NCI-H774 (cell line): ENCODE measurements at regions not wholly inside any gene's neighbourhood (a gene's known extent, or its start where the extent isn't known, plus 50 kb on each side); places are given as distances from the start of the nearest gene placed in this dataset.

Experiments used
- DNase-seq: peaks from one replicate; lab custom pipeline; 2025; lab: John Stamatoyannopoulos, UW

GRCh38 chr4:107317611-107318010 lies 281.5 kb upstream of the DKK2 start:
- DNase-seq: no peak

DNA sequence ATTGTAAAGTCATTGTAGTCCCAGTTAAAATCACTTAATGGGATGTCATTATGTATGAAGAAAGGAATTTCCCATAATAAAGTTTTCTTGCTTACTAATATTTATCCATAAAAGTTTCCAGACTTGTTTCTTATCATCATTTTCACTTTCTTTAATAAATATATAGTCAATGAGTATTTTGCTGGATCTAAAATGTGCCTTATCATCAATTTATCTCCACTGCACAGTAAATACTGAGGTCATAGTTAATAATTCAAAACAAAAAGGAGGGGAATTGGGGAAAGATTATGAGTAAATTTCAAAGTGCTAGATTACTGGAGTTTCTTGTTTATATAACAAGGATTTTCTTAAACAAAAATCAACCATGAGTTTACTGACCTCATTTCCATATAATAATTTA lies 279.5 kb upstream of the DKK2 start:
- no peak for DNase-seq

DNA sequence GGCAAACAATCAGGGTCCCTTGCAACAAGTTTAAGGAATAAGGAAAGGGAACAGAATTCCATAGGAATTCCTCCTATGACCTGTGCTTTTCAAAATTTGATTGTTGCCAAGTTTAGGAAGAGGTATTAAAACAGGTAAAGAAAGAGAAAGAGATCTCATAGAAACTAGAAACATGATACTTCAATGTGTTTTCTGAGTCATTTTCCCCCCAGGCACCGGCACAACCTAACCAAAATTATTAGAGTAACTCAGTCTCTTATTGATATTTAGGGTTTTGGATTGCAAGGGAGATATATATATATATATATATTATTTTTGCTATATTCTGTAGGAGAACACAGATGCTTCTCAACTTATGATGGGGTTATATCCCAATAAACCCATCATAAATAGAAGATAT lies 278.0 kb upstream of the DKK2 start:
- no peak for DNase-seq

DNA sequence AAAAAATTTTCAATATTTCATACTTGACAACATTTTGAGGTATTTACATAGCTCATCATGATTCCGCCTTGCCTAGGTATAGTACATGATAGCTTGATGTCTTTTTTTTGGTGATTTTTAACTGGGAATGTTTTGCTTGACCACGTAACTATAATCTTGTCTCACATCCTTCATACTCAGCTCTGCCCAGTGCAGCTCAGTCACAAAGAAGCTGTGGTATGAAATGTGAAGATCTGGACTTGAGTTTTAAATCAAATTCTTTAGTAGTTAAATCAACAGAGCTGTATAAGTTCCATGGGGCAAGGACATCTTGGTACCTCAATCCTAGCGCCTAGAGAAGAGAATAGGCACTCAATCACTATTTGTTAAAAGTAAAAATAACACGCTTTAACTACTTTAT lies 276.3 kb upstream of the DKK2 start:
- DNase-seq: no peak

GRCh38 chr4:107304699-107305286 lies 268.7 kb upstream of the DKK2 start:
- no peak for DNase-seq

DNA sequence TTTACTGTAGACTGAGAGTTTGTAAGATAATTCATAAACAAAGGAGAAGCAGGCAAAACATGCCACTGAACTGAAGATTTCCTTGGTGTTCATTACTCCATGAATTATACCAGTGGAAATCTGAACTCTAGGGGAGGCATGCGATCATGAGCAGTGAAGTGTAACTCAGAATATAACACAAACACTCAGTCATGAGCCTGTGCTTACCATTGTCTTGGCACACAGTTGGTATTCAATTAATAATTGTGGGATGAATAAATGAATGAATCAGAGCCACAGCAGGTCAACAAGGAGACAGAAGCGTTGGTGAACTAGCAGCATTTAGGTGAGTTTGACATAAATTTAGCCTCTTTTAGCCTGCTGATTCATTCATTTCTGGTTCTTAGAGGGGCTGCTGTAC lies 263.5 kb upstream of the DKK2 start:
- no peak for DNase-seq

- DNase-seq: no peak
Measured at GRCh38 chr4:107292979-107293378, 256.9 kb upstream of the DKK2 start.

DNA sequence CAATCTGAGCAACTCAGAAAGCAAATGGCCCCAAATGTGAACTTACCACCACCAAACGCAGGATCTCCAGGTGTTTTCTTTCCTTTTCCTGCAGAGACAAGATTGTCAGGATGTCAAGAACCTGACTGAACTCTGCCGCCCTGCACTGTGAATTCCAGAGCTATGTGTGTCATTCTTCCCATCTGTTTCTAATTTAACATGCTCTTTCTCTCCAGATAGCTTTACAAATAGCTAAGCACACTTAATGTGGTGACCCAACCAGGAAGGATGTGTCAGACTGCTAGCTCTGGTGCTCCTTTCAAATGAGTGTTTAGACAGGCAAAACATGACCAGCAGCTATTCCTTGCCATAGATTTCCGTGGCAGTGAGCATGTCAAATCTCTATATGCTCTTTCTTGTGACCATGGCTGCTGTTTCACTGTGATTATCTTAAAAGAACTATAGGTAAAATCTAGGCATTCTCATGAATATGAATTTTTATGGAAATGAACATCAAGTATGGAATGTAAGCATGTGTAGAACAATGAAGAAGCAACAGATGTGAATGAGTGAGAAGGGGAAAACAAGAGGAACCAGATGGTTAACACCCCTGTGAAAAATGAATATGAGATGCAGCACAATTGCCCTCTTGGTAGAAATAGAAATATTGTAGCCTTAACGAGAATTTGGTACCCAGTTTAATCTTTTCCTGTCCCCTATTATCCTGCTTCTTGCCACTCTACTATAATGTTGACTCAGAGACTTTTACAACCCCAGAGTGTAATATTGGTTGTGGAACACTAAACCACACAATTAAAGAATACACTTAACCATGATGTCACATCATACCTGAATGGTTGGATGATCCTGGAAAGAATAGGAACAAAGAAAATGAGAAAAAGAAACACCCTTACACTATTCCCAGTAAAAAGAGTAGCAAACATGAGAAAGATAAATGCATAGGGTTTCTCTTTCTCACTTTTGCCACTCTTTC lies 247.8 kb upstream of the DKK2 start:
- no peak for DNase-seq

- DNase-seq: no peak
Measured at GRCh38 chr4:107279733-107280132, 243.6 kb upstream of the DKK2 start.

DNA sequence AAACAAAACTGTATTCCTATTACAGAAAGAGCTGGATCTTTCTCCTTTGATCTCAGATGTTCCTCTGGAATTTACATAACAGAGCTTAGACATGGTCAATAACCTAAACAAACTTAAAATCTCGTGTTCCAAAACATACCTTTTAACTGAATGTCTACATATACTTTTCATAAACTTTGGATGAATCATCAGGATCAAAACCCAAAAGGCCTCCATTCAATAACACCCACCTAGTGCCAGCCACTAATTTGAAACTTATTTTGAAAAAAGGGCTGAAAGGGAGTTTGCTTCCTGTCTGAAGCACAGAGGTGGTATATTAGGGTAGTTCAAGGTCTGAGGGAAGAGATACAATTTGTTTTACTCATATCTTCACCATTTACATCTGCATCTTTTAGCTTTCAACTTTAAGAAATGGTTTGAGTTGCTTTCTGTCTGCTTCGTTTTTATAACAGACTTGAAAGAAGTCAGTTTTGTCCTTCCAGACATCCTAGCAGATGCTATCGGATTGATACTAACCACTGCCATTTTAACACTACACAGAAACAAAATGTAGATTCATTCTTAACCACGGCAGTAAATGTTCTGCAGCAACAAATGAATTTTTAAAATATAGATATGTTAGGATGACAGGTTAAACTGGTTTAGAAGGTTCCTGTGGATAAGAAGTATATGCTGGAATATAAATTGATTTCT lies 242.8 kb upstream of the DKK2 start:
- DNase-seq: no peak

DNA sequence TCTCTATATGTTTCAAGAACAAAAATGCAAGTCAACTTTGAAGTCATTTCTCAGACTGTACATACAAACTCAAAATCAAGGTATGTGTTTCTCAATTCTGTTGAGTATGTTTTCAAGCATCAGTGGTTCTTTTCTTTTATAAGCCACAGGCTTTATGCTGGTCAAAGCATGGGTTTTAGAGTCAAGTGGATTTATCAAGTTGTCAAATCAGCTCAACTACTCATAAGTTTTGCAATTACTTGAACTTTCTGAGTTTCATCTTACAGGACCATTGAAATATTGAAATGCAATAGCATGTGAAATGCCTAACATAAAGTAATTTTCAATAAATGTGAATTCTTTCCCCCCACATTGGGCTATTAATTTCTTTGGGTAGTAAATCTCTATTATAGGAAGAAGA lies 239.9 kb upstream of the DKK2 start:
- DNase-seq: no peak

DNA sequence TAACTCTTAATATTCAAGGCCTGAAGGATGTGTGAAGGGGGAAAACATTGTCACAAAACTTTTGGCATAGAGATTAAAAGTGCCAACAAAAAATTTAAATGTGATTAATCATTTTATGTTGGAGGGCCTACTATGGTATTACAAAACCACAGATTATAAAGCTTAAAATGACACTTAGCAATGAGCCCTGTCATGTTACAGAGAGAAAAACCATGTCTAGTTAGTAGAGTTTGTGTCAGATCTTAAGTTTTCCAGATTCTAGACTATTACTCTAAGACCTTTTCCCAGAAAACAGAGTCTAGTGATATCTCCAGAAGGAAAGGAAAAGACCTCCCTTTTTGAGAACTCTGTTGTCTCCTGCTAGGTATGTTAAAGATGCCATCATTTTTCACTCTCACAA lies 239.1 kb upstream of the DKK2 start:
- DNase-seq: no peak

- no peak for DNase-seq
Measured at GRCh38 chr4:107270614-107271013, 234.5 kb upstream of the DKK2 start.

- no peak for DNase-seq
Measured at GRCh38 chr4:107269175-107269574, 233.1 kb upstream of the DKK2 start.

DNA sequence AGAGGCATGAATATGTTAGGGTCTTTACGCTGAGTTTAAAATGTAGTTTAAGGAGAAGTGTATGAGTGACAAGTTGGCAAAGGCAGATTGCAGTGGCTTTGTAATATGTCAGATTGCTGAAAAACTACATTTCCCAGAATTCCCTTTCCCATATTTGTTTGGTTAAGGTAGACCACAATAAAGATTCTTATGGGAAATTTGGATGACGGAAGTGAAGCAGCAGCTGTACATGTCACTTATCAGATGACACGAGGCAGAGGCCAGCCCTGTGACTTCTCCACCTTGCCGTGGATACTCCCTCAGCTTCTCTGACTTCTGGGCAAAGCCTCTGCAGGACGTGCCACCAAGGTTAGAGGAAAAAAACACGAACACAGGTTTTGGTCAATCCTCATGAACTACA lies 229.7 kb upstream of the DKK2 start:
- no peak for DNase-seq

- no peak for DNase-seq
Measured at GRCh38 chr4:107261241-107261874, 225.2 kb upstream of the DKK2 start.

DNA sequence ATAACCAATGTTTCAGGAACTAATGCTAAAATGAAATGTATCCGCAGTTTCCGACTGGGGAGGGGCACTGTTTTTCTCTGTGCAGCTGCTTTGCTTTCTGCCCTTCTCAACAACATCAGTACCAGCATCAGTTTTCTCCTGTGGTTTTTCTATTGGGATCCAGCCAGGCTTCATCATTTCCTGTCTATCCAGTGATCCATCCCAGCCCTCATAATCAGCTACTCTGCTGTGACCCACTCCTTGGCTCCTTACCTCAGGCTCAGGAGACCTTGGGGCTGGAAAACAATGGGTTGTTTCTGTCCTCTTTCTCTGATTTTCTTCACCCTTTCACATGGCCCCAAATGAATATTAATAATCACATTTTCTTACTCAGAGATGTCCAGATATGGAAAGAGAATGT lies 222.2 kb upstream of the DKK2 start:
- DNase-seq: no peak

- no peak for DNase-seq
Measured at GRCh38 chr4:107255596-107255995, 219.5 kb upstream of the DKK2 start.

DNA sequence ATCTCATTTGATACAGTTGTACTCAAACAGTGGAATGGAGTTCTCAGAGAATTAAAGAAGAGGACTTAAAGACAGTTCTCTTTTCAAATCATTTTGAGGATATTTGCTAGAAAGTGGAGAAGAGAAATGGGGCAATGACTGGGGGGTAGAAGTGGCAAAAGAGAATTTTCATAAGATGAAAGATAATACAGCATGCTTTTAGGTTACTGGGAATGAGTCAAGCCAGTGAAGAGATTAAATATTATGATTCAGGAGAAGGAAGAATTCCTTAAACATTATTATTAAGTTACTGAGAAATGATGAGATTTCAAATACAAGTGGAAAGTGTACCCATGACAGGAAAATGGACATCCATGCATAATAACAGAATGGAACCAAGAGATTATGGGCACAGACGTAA lies 219.0 kb upstream of the DKK2 start:
- DNase-seq: no peak

DNA sequence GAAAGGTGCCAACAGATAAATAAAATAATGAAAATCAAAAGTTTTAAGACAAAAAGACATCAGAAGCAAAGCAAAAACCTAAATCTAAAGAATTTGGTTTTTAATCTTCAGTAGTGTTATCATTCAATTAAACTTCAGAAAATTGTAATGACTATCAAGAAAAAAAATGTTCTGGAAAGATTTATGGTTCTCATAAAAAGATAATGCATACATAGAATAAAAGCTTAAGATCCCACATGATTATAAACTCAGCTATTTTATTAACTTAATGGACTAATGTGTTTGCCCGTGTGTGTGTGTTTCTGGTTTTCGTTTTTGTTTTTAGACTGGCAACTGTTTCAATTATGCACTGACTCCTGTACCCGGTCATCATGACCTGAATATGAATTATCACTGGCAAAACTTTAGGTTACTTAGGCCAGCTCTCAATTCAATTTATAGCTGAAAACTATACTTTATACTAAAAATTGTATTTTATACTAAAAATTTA lies 217.5 kb upstream of the DKK2 start:
- DNase-seq: no peak

DNA sequence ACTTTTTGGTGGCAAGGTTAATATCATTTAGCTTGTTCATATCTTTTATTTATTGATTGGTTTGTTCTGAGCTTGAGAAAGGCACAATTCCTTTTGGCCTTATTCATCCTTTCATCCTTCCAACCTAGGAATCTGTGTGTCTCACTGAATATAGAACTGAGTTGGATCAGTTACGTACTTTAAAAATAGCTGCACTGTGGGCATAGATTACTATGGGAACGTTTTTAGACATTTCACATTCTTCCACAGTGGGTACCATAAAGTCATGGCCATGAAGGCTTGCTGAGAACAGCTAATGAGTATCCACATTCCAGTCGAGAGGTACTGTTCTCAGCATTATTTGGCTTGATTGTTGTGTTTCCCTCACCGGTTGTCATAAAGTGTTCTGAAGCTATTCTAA lies 217.0 kb upstream of the DKK2 start:
- DNase-seq: no peak

- no peak for DNase-seq
Measured at GRCh38 chr4:107252571-107252970, 216.5 kb upstream of the DKK2 start.
